HG02840 (cell line): ENCODE measurements at regions not wholly inside any gene's neighbourhood (a gene's known extent, or its start where the extent isn't known, plus 50 kb on each side); places are given as distances from the start of the nearest gene placed in this dataset.
"Not testable (repeated sequence)": the region's sequence is repeated elsewhere in the genome, so short reads cannot be mapped to it uniquely, and the experiment has no call there.

ENCODE experiments used
- ATAC-seq: cut with Tn5 transposase; IDR thresholded peaks from one replicate; pipeline ENCODE4 v1.9.1; 2021; ENCODE audit warnings: mild to moderate bottlenecking, moderate library complexity, moderate number of reproducible peaks; ENCODE audit not compliant: unreplicated experiment, low FRiP score

DNA sequence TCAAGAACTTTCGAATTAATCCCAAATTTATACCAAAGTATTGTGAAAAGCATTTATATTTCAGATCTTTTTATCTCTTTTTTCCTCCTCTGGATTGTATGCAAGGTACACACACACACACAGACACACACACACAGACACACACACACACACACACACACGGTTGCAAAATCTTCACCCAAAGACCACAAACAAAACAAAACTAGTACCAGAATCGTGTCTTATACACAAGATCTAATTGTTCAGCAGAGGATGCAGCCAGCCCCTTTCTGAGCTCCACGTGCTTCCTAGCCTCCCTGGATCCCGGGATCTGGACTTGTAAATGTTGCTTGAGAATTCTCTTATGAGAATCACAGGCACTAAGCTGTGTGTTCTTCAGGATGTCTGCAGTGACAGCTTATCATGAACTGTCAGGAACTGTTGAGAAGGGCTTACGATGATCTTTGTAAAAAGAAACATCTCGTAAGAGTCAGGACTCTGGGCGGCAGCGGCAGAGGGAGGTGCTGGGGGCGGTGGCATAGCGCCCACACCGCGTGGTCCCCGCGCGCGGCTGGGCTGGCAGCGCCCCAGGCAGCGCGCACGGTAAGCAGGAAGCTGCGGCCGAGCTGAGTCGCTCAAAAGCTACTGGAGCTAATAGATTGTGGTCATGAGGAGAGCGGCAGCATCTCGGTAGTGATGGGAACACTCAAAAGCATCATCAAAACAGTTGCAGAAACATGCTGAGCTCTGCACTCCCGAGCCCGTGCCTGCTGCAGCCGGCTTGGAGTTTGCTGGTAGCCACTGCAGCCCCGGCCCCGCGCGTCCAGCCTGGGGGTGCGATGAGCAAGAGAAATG lies 277.6 kb downstream of the GATA3 start:
- no peak for ATAC-seq

DNA sequence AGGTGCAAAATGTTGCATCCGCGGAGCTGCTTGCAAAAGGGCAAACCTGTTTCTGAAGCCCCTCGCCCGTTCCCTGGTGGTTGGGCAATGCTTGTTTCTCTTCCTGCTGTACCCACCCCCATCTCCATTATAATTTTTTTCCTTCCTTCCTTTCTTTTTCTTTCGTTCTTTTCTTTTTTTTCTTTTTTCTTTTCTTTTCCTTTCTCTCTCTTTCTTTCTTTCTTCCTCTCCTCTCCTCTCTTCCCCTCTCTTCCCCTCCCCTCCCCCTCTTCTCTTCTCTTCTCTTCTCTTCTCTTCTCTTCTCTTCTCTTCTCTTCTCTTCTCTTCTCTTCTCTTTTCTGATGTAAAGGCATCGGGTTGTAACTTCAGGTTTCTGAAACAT lies 278.2 kb downstream of the GATA3 start:
- no peak for ATAC-seq

DNA sequence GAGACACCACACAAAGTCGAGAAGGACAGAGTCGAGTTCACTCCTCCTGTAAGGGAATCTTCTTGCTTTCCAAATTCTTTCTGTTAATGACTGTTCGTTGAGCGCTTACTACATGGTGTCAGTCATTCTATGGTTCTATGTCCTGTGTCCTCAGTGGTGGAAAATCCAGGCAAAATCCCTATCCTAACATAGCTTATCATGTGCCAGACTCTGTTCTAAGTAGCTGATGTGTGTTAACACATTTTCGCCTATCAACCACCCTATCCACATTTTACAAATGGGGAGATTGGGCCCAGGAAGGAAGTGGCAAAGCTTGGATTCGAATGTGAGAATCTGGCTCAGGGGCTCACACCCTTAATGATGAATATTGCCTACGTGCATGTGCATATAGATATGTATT lies 280.1 kb downstream of the GATA3 start:
- ATAC-seq, result no peak

DNA sequence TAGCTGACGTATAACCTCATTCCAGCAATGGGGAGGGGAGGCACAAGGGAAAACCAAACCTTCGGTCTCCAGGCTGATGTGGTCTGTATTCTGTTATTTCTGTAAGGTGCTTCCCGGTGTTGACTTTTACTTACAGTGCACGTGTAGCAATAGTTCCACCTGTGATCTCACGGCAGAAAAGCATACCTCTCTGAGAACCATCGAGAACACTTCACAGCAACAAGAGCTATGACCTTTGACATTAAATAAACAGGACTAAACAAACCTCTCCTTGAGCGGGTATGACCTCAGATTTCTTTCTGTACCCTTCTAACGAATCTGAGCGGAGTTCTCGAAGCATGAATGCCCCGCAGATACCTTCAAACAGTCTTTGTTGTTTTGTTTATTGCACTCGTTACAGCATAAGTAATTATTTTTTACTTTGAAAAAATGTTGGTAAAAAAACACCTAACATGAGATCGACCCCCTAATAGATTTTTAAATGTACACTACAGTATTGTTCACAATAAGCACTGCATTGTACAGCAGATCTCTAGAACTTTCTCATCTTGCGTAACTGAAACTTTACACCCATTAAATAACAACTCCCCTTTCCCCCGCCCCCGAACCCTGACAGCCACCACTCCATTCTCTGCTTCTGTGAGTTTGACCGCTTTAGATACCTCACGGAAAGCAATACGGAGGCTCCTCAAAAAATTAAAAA lies 282.3 kb downstream of the GATA3 start:
- no peak for ATAC-seq

DNA sequence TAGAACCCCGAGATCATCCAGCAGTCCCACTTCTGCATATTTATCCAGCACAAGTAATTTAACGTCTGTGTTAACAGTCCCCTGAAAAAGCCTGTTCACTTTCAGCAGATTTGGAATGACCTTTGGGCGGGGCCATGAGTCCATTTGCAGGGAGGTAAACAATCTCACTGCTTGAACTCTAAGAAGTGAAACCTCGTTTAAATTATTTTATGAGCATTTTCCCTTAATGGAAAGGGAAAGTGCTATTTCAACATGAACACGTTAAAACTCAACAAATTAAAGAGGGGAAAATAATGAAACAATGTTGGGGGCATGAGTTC lies 282.8 kb downstream of the GATA3 start:
- no peak for ATAC-seq

DNA sequence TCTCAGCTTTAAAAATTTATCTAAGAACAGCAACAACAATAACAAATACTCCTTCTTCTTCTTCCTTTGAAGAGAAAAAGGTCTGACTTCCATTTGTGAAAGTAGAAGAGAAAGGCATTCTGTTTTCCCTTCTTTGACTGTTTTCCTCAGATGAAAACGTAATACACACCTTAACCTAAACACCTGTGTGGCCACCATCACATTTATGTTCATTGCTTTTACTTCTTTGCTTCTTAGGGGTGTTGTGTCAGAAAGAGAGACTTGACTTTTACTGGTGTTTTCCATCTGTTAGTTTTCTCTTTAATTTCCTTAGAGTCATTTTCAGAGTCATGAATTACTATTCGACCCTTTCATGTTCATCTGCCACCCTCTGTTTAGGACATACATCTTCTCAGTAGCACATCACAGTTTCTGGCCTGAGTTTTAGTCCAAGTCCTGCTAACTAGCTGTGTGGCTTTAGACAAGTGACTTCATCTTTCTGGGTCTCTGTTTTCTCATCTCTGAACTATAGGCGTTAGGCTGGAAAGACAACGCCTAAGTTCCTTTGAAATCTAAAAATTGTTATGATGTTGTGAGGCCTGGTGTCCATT lies 283.8 kb downstream of the GATA3 start:
- ATAC-seq, result no peak

DNA sequence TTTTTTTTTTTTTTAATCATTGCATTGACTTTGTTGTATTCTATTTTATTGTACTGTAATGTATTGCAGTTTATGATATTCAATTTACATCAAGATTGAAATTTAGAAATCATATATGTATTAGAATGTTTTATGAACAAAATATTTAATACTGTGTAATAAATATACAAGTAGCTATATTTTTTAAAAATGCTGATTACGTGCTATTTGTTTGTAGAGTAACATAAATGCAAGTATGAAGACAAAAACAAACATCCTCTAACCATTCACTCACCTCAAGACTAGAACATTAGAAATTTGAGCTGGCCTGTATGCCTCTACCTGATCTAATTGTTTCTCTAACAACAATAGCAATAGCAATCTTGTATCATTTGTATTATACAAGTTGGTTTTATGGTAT lies 290.3 kb downstream of the GATA3 start:
- no peak for ATAC-seq

DNA sequence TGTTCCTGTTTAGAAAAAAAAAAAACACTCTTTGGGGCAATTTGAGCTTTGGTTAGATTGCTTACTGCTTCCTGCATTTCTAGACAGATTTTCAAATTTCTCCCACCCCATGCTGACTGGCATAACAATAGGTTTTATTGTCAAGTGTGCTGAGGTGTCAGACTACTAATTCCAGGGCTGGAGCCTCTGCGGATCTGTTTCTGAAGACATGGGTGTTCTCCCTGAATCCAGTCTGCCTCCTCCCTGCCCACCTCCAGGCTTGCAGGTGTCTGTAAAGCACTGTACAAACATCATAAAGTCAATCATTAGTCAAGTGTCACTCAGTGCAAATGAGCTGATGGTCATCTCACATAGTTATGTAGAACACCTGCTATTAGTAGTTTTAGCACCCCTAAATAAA lies 292.4 kb downstream of the GATA3 start:
- ATAC-seq, result no peak

DNA sequence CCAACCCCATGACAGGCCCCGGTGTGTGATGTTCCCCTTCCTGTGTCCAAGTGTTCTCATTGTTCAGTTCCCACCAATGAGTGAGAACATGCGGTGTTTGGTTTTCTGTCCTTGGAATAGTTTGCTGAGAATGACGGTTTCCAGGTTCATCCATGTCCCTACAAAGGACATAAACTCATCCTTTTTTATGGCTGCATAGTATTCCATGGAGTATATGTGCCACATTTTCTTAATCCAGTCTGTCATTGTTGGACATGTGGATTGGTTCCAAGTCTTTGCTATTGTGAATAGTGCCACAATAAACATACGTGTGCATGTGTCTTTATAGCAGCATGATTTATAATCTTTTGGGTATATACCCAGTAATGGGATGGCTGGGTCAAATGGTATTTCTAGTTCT lies 293.1 kb downstream of the GATA3 start:
- ATAC-seq, result not testable (repeated sequence)

DNA sequence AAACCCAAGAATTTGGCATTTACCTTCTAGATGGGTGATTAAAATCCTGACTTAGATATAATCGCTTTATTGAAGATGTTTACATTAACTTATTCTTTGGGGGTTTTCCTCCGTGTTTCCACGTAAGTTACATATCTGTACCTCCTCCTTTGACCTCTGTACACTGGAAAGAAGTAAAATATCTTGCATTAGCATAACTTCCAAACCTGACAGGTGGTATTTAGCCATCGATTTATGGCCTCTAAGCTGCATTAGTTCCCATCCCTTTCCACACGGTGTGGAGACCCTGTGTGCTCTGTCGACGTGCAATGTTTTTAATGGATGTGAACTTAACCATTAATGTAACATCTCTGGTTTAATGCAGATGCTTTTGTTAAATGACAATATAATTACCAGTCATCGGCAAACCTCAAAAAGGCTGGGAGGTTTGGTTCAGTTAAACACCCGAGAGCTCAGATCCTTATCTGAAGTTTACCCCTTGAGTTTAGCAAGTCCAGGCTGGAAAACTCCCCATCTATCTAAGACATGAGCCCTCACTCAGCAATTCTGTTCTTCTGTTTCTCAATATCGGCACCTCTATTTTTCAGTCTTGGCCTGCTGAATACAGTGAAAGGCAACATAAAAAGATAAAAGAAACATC lies 295.2 kb downstream of the GATA3 start:
- no peak for ATAC-seq

DNA sequence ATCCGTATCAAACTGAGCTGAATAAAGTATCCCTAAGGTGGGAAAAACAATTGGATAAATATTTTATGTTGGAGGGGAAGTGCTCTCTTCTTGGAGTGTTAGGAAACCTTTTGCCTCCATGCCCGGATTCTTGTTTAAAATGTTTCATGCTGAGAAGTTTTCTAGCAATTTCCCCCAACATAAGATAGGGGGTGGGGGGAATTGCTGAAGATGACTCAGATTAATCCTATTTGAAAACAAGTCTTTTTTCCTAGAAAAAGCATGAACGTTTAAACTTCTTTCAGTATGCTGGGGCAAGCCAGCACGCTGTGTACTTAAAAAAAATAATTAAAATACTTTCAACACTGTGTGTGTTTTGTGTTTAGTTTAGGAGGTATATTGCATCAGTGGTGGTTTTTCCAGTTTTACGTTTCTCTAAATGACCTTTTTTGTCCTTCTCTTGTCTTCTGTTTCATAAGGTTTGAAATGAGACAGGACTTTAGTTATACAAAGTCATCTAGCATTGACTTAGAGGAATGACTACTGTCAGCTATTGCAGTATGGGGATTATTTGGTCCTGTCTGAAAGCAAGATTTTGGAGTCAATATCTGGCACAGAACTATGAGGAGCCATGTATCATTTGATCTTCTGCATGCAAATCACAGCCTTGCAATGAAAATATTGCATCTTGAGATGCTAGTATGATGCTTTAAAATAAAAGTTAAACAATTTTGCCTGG lies 295.9 kb downstream of the GATA3 start:
- no peak for ATAC-seq

DNA sequence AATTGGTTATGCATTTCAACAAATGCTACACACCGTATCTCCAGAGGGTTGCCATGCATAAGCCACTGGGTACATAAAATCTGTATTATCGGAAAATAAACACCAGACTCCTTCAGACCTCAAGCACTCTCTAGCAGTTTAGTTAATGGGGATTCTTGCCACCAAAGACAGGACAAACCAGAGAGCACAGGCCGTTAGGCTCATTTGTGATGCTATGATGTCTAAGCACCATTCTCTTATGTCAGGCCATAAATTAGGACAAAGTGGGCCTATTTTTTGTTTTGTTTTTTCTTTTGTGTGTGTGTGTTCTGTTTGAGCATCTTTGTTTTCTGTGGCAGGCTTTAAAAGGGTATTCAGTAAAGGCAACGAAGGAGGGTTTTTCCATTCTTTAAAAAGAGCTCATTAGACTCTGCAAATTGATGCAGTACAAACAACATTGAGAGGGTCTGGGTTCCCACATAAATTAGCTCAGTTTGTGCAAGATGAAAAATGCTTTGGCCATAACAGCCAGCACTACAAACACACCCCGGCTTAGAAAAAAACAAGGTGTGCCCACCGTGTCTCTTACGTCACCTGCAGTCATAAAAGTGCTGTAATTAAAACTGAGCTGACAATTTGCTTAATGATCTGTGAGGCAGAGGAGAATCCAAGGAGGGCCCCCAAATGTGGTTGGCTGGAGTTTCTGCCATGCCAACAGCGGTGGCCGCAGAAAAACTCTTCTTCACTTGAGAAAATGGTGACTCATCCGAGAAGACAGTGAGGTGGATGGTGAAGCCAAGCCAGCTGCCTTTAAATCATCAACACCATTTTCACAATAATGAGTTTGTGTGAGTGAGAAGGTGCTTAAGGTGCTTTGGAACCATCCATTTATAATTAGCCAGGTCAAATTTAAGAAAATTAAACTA lies 297.9 kb downstream of the GATA3 start:
- ATAC-seq, result no peak

DNA sequence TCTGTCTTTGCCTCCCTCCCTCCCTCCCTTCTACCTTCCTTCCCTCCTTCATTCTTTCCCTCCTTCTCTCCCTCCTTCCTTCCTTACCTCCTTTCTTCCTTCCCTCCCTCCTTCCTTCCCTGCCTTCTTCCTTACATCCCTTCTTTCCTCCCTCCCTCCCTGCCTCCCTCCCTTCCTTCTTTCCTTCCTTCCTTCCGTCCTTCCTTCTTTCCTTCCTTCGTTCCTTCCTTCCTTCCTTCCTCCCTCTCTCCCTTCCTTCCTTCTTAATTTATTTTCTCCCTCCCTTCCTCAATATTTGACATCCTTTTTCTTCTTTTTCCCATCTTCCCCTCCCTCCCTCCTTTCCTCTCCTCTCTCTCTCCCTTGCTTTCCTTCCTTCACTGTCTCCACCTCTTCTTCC lies 301.8 kb downstream of the GATA3 start:
- no peak for ATAC-seq

DNA sequence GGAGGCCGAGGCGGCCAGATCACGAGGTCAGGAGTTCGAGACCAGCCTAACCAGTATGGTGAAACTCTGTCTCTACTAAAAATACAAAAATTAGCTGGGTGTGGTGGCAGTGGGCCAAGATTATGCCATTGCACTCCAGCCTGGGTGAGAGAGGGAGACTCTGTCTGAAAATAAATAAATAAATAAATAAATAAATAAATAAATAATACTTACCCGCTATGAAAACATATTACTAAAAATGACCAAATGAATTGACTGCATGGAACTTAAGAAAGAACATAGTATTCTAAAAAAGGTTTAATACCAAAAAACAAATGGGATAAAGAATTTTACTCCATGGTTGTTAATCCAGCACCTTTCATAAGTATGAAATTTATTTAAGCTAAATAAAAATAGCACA lies 305.0 kb downstream of the GATA3 start:
- no peak for ATAC-seq

DNA sequence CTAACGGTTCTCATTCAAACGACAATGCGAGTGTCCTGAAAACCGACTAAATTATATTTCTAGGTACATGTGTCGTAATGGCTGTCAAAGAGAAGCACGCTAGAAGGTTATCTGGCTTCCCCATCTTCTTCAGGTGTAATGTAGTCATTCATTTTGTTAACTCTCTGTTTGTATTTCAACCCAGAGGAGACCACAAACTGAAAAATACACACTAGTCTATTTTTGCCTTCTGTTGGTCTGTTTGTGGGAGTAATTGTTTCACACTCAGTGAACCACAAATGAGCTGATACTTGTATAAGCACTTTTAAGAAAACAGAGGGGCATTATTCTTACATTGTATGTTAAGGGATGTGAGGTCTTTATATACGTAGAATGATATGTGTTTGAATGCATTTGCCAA lies 305.9 kb downstream of the GATA3 start:
- no peak for ATAC-seq

DNA sequence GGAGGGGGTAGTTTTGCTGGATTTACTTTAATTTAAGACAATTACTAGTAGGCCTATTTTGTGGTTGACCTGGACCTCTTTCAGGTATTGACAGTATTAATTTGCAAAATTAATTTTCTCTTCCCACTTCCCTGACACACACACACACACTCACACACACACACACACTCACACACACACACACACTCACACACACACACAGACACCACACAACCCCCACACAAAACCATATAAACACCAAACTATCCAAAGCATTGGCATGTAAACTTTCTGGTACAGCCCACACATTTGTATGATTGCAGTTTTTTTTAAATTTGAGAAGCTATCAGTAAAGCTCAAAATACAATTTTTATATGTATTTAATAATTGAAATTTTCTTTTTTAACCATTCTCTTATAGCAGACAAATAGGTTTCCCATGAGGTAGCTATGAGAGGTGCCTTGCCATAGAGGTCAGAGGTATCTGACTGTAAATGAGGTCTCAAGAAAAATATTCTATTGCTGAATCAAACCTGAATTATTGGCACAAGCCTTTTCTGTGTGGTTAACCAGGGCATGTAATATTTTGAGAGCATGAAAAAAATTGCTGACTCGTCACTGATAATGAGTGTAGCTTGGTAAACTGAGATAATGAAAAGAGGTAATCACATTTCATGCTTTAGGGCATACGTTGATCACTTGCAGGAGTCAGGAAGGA lies 306.5 kb downstream of the GATA3 start:
- no peak for ATAC-seq

DNA sequence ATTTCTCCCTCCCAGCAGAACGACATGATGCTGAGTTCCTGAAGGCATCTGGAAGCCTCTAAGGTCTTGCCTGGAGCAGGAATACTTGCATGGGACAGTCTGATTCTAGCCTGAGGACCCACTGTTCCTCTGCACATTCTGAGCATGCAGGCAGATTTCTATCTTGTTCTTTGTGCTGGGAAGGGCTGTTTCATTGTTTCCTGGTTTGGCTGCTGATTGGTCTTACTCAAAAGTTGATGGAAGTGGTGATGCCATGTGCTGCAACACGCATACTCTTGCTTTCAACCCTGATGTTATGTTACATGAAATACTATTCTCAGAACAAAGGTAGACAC lies 307.0 kb downstream of the GATA3 start:
- no peak for ATAC-seq

DNA sequence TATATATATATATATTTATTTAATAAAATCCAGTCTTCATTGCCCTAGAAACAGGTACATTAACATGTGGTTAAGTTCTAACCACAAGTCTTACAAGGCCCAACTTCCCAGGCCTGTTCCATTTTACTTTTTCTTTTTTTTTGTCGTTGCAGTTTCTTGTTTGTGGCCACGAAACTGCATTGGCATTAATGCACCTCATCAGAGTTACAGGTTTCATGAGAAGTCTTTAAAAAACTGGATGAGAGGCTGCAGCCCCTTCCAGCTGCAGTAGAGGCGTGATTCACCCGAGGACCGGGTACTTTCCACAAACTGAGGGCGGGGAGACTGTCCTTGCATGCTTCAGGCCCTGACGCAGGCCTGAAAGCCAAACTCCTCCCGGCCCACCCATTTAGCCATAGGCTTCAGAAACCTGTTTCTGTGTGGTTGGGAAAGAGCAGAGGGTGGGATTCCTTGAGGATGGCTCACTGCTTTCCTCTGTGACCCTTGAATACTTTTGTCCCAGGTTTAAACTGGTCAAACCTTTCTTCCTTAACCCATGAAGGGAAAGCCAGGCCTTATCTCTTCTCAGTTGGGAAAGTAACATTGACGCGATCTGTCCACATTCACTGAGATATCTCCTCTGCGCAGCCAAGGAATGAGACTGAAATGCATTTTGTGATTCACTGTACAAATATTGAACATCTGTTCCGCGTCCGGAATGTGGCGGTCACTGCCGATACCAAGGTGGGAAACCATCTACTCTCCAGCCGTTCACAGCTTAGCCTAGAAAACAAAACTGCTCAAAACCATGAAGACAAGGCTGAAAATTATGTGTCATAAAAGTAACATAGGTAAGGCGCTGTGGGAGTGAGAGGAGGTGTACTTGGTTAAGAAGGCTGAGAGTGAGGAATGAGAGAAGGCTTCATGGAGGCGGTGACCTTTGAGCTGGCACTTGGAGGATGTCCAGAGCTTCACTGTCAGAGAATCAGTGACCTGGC lies 311.7 kb downstream of the GATA3 start:
- ATAC-seq, result no peak
